Endodermal cell (in vitro differentiated cells): ENCODE measurements at regions not wholly inside any gene's neighbourhood (a gene's known extent, or its start where the extent isn't known, plus 50 kb on each side); places are given as distances from the start of the nearest gene placed in this dataset.

Source experiments
- DNase-seq: peaks from one replicate; pipeline ENCODE4 v3.0.0-alpha.2; 2017
- H3K27ac ChIP-seq: 2 replicates; pipeline ENCODE4 v1.5.1; 2013; ENCODE audit warnings: mild to moderate bottlenecking, low read depth, low read length, moderate library complexity
- H3K27me3 ChIP-seq: 2 replicates; pipeline ENCODE4 v1.6.1; 2013; ENCODE audit warnings: mild to moderate bottlenecking, low read length, moderate library complexity; ENCODE audit not compliant: insufficient read depth, control insufficient read depth, poor library complexity, severe bottlenecking
- H3K36me3 ChIP-seq: 2 replicates; pipeline ENCODE4 v1.7.0; 2013; ENCODE audit warnings: mild to moderate bottlenecking, low read length, moderate library complexity; ENCODE audit not compliant: control insufficient read depth, insufficient read depth
- H3K4me1 ChIP-seq: one replicate; pipeline ENCODE4 v1.7.0; 2013; ENCODE audit warnings: low read length; ENCODE audit not compliant: control insufficient read depth, insufficient read depth
- H3K4me3 ChIP-seq: 2 replicates; pipeline ENCODE4 v1.5.1; 2013; ENCODE audit warnings: mild to moderate bottlenecking, low read length, moderate library complexity
- H3K9ac ChIP-seq: 2 replicates; pipeline ENCODE4 v1.6.1; 2013; ENCODE audit warnings: mild to moderate bottlenecking, low read length, moderate library complexity; ENCODE audit not compliant: poor library complexity, severe bottlenecking; ENCODE audit errors: extremely low read depth
- H3K9me3 ChIP-seq: 2 replicates; pipeline ENCODE4 v1.6.1; 2013; ENCODE audit warnings: mild to moderate bottlenecking, low read length, moderate library complexity; ENCODE audit not compliant: control insufficient read depth
- H3K27ac Mint-ChIP-seq: 2 replicates; pipeline ENCODE4 v1.8.0; 2020; ENCODE audit warnings: mixed read lengths
- H3K27me3 Mint-ChIP-seq: 2 replicates; pipeline ENCODE4 v1.8.0; 2021; ENCODE audit warnings: mild to moderate bottlenecking, mixed read lengths; ENCODE audit not compliant: insufficient read depth
- H3K36me3 Mint-ChIP-seq: 2 replicates; pipeline ENCODE4 v1.8.0; 2020; ENCODE audit warnings: low read depth, mixed read lengths
- H3K4me1 Mint-ChIP-seq: 2 replicates; pipeline ENCODE4 v1.8.0; 2020; ENCODE audit warnings: mixed read lengths
- H3K4me3 Mint-ChIP-seq: 2 replicates; pipeline ENCODE4 v1.8.0; 2020; ENCODE audit warnings: mild to moderate bottlenecking, moderate library complexity, mixed read lengths
- H3K9me3 Mint-ChIP-seq: 2 replicates; pipeline ENCODE4 v1.8.0; 2020; ENCODE audit warnings: mild to moderate bottlenecking, mixed read lengths
- CTCF ChIP-seq: fragments of 200-600 bp; sonication (generic); conservative IDR thresholded peaks from 2 replicates; pipeline ENCODE4 v1.5.0; 2021; ENCODE audit warnings: antibody characterized with exemption, mild to moderate bottlenecking
- WGBS, 2 experiments: methylation state at CpG; one replicate each; pipeline versions ENCODE4 v1.1.5 to v1.1.7; 2013; ENCODE audit warnings: missing lambda C conversion rate in 2 of 2, mixed read lengths in 1 of 2; ENCODE audit not compliant: insufficient coverage in 1 of 2, insufficient read length in 1 of 2; 5-methylcytosine and 5-hydroxymethylcytosine counted together

GRCh38 chr14:26993556-26993955, 395.7 kb upstream of the NOVA1 start:
- H3K27ac ChIP-seq, result no peak overlapping the region
- TF ChIP-seq CTCF, result no peak
- no peaks in the 10 kb centered on the region for H3K36me3 ChIP-seq
- no peak overlapping the region for H3K4me3 Mint-ChIP-seq
- peaks cover 6% of the 10 kb centered on the region for H3K4me1 Mint-ChIP-seq
- H3K4me1 ChIP-seq, result peaks cover 3% of the 10 kb centered on the region
- H3K27ac Mint-ChIP-seq, result no peak overlapping the region
- WGBS, 2 experiments, result 72 to 100% methylated on average over 1 to 2 of the region's 2 CpGs
- no peak for DNase-seq
- H3K27me3 ChIP-seq, result no peaks in the 10 kb centered on the region
- H3K9me3 Mint-ChIP-seq, result no peaks in the 10 kb centered on the region
- no peak overlapping the region for H3K4me3 ChIP-seq
- H3K9ac ChIP-seq, result no peak overlapping the region
- no peaks in the 10 kb centered on the region for H3K36me3 Mint-ChIP-seq
- H3K9me3 ChIP-seq, result peaks cover 7% of the 10 kb centered on the region
- no peaks in the 10 kb centered on the region for H3K27me3 Mint-ChIP-seq

GRCh38 chr14:26995301-26995700, 397.5 kb upstream of the NOVA1 start:
- H3K9me3 ChIP-seq, result peaks cover 7% of the 10 kb centered on the region

DNA sequence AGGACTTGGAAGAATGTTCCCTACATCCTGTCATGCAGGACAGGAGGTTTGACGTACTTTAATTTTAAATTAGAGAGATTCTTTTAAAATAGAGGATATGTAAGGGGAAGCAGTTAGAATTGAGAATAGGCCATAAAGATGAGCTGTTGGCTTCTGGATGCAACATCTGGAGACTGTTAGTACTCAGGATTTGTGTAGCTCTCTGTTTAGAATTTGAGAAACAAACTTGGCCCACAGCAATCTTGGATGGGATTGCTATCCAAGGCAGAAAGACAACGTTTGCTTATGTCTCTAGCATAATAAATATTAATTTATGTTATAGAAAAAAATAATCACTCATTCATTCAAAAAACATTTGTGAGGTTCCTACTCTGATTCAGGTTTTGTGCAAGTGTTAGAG, 398.4 kb upstream of the NOVA1 start:
- Mint-ChIP-seq H3K9me3 (no peaks in the 10 kb centered on the region), H3K36me3 (no peaks in the 10 kb centered on the region), H3K27ac (no peak overlapping the region), H3K4me1 (peaks cover 6% of the 10 kb centered on the region), H3K27me3 (no peaks in the 10 kb centered on the region), H3K4me3 (no peak overlapping the region)
- Histone ChIP-seq H3K27me3 (no peaks in the 10 kb centered on the region), H3K36me3 (no peaks in the 10 kb centered on the region), H3K4me3 (no peak overlapping the region), H3K9ac (no peak overlapping the region), H3K9me3 (peaks cover 7% of the 10 kb centered on the region), H3K27ac (no peak overlapping the region), H3K4me1 (peaks cover 3% of the 10 kb centered on the region)
- no peak for DNase-seq
- no peak for TF ChIP-seq CTCF
- WGBS, 2 experiments, result 80 to 88% methylated on average over 1 of the region's 2 CpGs

More at GRCh38 chr14:26995301-26995700, 397.5 kb upstream of the NOVA1 start:
- Mint-ChIP-seq H3K36me3 (no peaks in the 10 kb centered on the region), H3K4me3 (no peak overlapping the region), H3K27ac (no peak overlapping the region), H3K27me3 (no peaks in the 10 kb centered on the region), H3K4me1 (peaks cover 6% of the 10 kb centered on the region), H3K9me3 (no peaks in the 10 kb centered on the region)
- no peak overlapping the region for H3K27ac ChIP-seq
- no peak for DNase-seq
- H3K36me3 ChIP-seq, result no peaks in the 10 kb centered on the region
- H3K4me3 ChIP-seq, result no peak overlapping the region
- peaks cover 3% of the 10 kb centered on the region for H3K4me1 ChIP-seq
- H3K27me3 ChIP-seq, result no peaks in the 10 kb centered on the region
- TF ChIP-seq CTCF, result no peak
- H3K9ac ChIP-seq, result no peak overlapping the region
